Skeletal muscle tissue (tissue), 3 donors: ENCODE measurements at regions not wholly inside any gene's neighbourhood (a gene's known extent, or its start where the extent isn't known, plus 50 kb on each side); places are given as distances from the start of the nearest gene placed in this dataset.

Experiments used
- H3K27ac ChIP-seq: one replicate; pipeline ENCODE4 v1.7.0; 2013; ENCODE audit warnings: mild to moderate bottlenecking, low read depth, low read length, inconsistent platforms
- H3K27me3 ChIP-seq, 3 donors: one replicate each; pipeline ENCODE4 v1.7.0; 2013; ENCODE audit warnings: low read length in 3 of 3; ENCODE audit not compliant: control insufficient read depth in 3 of 3, insufficient read depth in 3 of 3
- H3K36me3 ChIP-seq, 3 donors: one replicate each; pipeline ENCODE4 v1.7.0; 2013; ENCODE audit warnings: low read length in 3 of 3; ENCODE audit not compliant: control insufficient read depth in 3 of 3, insufficient read depth in 3 of 3
- H3K4me1 ChIP-seq, 3 donors: one replicate each; pipeline ENCODE4 v1.7.0; 2013; ENCODE audit warnings: low read length in 3 of 3, mild to moderate bottlenecking in 3 of 3; ENCODE audit not compliant: control insufficient read depth in 3 of 3, insufficient read depth in 3 of 3
- H3K4me3 ChIP-seq, 3 donors: one replicate each; pipeline ENCODE4 v1.7.0; 2013; ENCODE audit warnings: low read length in 3 of 3
- H3K9ac ChIP-seq, 3 donors: one replicate each; pipeline ENCODE4 v1.7.0; 2013; ENCODE audit warnings: low read length in 3 of 3, mild to moderate bottlenecking in 3 of 3, moderate library complexity in 2 of 3, low read depth in 1 of 3
- H3K9me3 ChIP-seq, 3 donors: one replicate each; pipeline ENCODE4 v1.7.0; 2013; ENCODE audit warnings: low read length in 3 of 3; ENCODE audit not compliant: control insufficient read depth in 3 of 3
- donor health status: Osteomylitis.

DNA sequence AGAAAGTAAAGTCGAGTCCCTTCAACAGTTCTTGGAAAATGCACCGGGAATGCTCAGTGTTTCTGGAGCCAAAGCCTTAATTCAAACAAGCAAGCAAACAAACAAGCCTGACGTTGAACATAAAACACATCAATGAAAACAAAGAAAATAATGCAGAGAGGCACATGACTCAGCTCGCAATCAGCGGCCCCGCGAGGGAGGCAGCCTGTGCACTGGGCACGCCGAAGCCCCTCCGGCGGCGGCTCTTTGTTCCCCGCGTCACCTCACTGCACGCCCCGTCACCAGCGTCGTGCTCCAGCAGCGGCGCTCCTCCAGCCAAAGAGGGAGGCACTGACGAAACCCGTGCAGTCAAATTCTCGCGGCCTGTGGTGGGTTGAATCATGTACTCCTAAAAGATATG is 151.5 kb downstream of the DNAJB6 start:
- no peak overlapping the region for H3K4me3 ChIP-seq
- no peak overlapping the region for H3K27ac ChIP-seq
- peaks cover 0 to 3% (median 2%) of the 10 kb centered on the region in 3 donors for H3K9me3 ChIP-seq
- no peaks in the 10 kb centered on the region for H3K36me3 ChIP-seq
- H3K4me1 ChIP-seq, result no peaks in the 10 kb centered on the region
- H3K27me3 ChIP-seq, result peaks cover 0 to 20% (median 16%) of the 10 kb centered on the region in 3 donors
- no peak overlapping the region for H3K9ac ChIP-seq

DNA sequence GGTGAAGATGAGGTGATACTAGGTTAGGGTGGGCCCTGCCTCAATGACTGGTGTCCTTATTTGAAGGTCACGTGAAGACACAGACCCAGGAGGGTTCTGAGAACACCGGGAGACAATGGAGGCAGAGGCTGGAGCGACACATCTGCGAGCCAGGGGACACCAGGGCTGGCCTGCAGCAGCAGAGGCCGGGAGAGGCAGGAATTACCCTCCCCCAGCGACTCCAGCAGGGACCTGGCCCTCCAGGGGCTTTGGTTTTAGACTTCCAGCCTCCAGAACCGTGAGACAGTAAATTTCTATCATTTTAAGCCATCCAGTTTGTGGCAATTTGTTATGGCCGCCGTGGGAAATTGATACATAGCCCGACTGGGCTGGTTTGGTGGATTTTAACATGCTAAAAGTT is 152.2 kb downstream of the DNAJB6 start:
- peaks cover 0 to 21% (median 16%) of the 10 kb centered on the region in 3 donors for H3K27me3 ChIP-seq
- peaks cover 0 to 3% (median 2%) of the 10 kb centered on the region in 3 donors for H3K9me3 ChIP-seq
- no peaks in the 10 kb centered on the region for H3K36me3 ChIP-seq
- no peak overlapping the region for H3K9ac ChIP-seq
- H3K4me3 ChIP-seq, result no peak overlapping the region
- H3K4me1 ChIP-seq, result no peaks in the 10 kb centered on the region
- no peak overlapping the region for H3K27ac ChIP-seq
